ENCODE measurements at regions not wholly inside any gene's neighbourhood (a gene's known extent, or its start where the extent isn't known, plus 50 kb on each side); places are given as distances from the start of the nearest gene placed in this dataset.
"Not testable (repeated sequence)": the region's sequence is repeated elsewhere in the genome, so short reads cannot be mapped to it uniquely, and the experiment has no call there.

DNA sequence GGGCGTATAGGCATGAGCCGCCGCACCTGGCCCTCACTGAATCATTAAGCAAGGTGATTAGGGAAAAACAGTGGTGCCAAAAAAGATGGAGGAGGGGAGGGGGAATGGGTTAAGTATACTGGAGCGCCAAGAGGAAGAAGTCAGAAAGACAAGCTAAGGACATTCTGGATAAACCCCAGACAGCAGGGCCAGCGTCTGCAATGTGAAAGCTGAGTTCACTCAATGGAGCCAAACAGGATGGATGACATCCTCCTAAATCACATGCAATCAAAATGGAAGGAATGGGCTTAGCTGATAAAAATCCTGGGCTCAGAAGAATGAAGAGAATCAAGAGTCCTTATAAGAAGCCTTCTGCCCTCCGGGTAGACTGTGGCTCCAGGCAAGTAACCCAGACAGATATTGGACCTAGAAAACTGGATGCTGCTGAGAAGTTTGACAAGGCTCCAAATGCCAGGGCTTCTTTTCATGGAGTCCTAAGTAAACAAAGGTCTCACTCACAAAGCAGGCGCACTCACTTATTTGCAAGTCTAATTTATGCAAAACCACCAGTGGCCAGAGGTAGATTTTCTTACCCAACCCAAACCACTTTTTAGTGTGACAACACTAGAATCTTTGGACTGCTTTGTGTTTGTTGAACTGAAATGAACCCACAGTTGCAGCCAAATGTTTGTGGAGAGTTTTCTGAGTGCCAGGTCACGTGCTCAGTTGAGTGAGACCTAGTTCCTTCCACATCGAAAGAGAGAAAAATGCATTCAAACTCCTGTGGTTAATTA lies 519.1 kb upstream of the AUTS2 start:
- CTCF ChIA-PET (ENCODE audit: partially characterized antibody): no interaction called here
- Mint-ChIP-seq H3K27ac (no peak overlapping the region), H3K4me1 (no peaks in the 10 kb centered on the region), H3K9me3 (peaks cover 0 to 18% (median 8%) of the 10 kb centered on the region in 8 donors), H3K36me3 (no peaks in the 10 kb centered on the region), H3K27me3 (no peaks in the 10 kb centered on the region), H3K4me3 (no peak overlapping the region)
- POLR2A ChIA-PET (ENCODE audit: partially characterized antibody): no interaction called here
- no peak overlapping the region for H3K4me3 ChIP-seq (ENCODE audit: low read length in 2 of 2)
- no peaks in the 10 kb centered on the region for H3K9me3 ChIP-seq (ENCODE audit: control insufficient read depth in 1 of 2, low read length in 2 of 2)
- no peaks in the 10 kb centered on the region for H3K4me1 ChIP-seq (ENCODE audit: insufficient read depth, low read length)
- intact Hi-C loops (cut with micrococcal nuclease): no loop called here
- DNase-seq: no peak
- H3K27ac ChIP-seq (ENCODE audit: low read depth, low read length): no peak overlapping the region
- no peaks in the 10 kb centered on the region for H3K27me3 ChIP-seq (ENCODE audit: insufficient read depth, low read length)
- no peaks in the 10 kb centered on the region for H3K36me3 ChIP-seq (ENCODE audit: insufficient read depth, low read length)

DNA sequence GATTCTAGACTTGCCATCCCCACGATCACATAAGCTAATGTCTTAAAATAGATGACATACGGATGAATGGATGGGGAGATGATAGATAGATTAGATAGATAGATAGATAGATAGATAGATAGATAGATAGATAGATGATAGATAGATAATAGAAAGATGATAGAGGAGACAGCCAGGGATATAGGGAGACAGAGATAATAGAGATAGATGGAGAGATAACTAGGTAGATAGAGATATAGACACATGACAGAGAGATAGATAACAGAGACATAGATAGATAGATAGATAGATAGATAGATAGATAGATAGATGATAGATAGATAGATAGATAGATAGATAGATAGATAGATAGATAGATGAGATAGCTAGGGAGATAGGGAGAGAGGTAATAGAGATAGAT lies 511.0 kb upstream of the AUTS2 start:
- POLR2A ChIA-PET (ENCODE audit: partially characterized antibody); H3K27me3 ChIP-seq (ENCODE audit: insufficient read depth, low read length); H3K4me1 ChIP-seq (ENCODE audit: insufficient read depth, low read length); DNase-seq; H3K4me3 ChIP-seq (ENCODE audit: low read length in 2 of 2); CTCF ChIA-PET (ENCODE audit: partially characterized antibody); H3K36me3 Mint-ChIP-seq; H3K9me3 ChIP-seq (ENCODE audit: control insufficient read depth in 1 of 2, low read length in 2 of 2); H3K27ac Mint-ChIP-seq; H3K36me3 ChIP-seq (ENCODE audit: insufficient read depth, low read length); H3K27ac ChIP-seq (ENCODE audit: low read depth, low read length); H3K27me3 Mint-ChIP-seq; intact Hi-C loops (cut with micrococcal nuclease); H3K4me1 Mint-ChIP-seq: not testable (repeated sequence)
- Mint-ChIP-seq H3K9me3 (peaks cover 0 to 17% (median 6%) of the 10 kb centered on the region in 8 donors), H3K4me3 (peak overlapping the region in 1 of 8 donors; percentile 53)

DNA sequence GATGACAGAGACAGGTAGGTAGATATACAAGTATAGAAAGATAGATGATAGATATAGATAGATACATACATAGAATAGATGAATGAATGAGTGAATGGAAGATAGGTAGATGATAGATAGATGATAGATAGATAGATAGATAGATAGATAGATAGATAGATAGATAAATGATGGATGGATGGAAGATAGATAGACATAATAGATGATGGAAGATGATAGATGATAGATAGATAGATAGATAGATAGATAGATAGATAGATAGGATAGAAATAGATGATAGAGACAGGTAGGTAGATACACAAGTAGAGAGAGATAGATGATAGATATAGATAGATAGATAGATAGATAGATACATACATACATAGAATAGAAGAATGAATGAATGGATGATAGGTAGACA lies 510.1 kb upstream of the AUTS2 start:
- no peaks in the 10 kb centered on the region for H3K9me3 ChIP-seq (ENCODE audit: control insufficient read depth in 1 of 2, low read length in 2 of 2)
- Mint-ChIP-seq H3K4me1 (no peaks in the 10 kb centered on the region), H3K36me3 (no peaks in the 10 kb centered on the region), H3K4me3 (no peak overlapping the region), H3K27ac (no peak overlapping the region), H3K27me3 (no peaks in the 10 kb centered on the region), H3K9me3 (peaks cover 0 to 17% (median 4%) of the 10 kb centered on the region in 8 donors)
- intact Hi-C loops (cut with micrococcal nuclease): no loop called here
- DNase-seq: no peak
- CTCF ChIA-PET (ENCODE audit: partially characterized antibody): no interaction called here
- H3K4me3 ChIP-seq (ENCODE audit: low read length in 2 of 2): no peak overlapping the region
- no peaks in the 10 kb centered on the region for H3K27me3 ChIP-seq (ENCODE audit: insufficient read depth, low read length)
- no peak overlapping the region for H3K27ac ChIP-seq (ENCODE audit: low read depth, low read length)
- POLR2A ChIA-PET (ENCODE audit: partially characterized antibody): no interaction called here
- no peaks in the 10 kb centered on the region for H3K4me1 ChIP-seq (ENCODE audit: insufficient read depth, low read length)
- H3K36me3 ChIP-seq (ENCODE audit: insufficient read depth, low read length): no peaks in the 10 kb centered on the region

DNA sequence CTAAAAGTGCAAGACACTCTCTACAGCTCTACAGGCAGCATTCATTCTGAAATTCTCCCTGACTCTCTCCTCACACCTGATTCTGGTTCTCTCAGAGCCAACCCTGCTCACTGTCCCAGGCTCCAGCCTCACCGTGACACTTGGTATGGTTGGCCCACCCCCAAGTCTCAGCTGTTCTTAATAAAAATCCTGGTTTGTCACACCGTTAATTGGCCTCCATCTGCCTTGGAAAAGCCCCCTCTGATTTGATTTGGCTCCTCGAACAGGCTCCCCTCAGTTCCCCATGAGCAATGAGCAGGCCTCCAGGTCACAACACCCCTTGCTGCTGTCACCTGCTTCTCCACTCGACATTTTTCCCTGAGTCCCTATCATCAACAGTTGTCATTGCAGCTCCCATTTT lies 507.3 kb upstream of the AUTS2 start:
- Histone ChIP-seq H3K4me1 (ENCODE audit: insufficient read depth, low read length) (no peaks in the 10 kb centered on the region), H3K36me3 (ENCODE audit: insufficient read depth, low read length) (no peaks in the 10 kb centered on the region), H3K27me3 (ENCODE audit: insufficient read depth, low read length) (no peaks in the 10 kb centered on the region), H3K27ac (ENCODE audit: low read depth, low read length) (no peak overlapping the region), H3K9me3 (ENCODE audit: control insufficient read depth in 1 of 2, low read length in 2 of 2) (no peaks in the 10 kb centered on the region), H3K4me3 (ENCODE audit: low read length in 2 of 2) (no peak overlapping the region)
- Mint-ChIP-seq H3K4me1 (no peaks in the 10 kb centered on the region), H3K27ac (no peak overlapping the region), H3K9me3 (peaks cover 0 to 22% (median 11%) of the 10 kb centered on the region in 8 donors), H3K4me3 (no peak overlapping the region), H3K36me3 (no peaks in the 10 kb centered on the region), H3K27me3 (no peaks in the 10 kb centered on the region)
- POLR2A ChIA-PET (ENCODE audit: partially characterized antibody): no interaction called here
- DNase-seq: no peak
- intact Hi-C loops (cut with micrococcal nuclease): no loop called here
- CTCF ChIA-PET (ENCODE audit: partially characterized antibody): no interaction called here

DNA sequence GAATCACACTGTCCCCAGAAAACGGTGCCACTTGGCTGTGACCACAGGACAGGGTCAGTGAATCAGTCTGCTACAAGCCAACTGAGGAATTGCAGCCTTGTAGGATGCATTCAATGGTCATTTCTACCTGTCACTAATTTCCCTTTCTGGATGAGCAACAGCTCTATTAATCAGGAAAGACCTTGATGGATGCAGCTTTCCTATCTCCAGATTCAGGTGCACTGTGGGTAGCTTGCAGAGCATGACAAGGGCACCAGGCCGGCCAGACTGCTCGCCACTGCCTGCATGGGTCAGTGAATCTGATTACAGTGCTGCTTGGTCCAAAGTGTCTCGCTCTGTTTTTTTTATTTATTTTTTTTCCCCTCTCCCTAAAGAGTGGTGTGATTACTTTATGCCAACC lies 506.8 kb upstream of the AUTS2 start:
- Histone ChIP-seq H3K9me3 (ENCODE audit: control insufficient read depth in 1 of 2, low read length in 2 of 2) (no peaks in the 10 kb centered on the region), H3K4me3 (ENCODE audit: low read length in 2 of 2) (no peak overlapping the region), H3K36me3 (ENCODE audit: insufficient read depth, low read length) (no peaks in the 10 kb centered on the region), H3K4me1 (ENCODE audit: insufficient read depth, low read length) (no peaks in the 10 kb centered on the region), H3K27me3 (ENCODE audit: insufficient read depth, low read length) (no peaks in the 10 kb centered on the region), H3K27ac (ENCODE audit: low read depth, low read length) (no peak overlapping the region)
- intact Hi-C loops (cut with micrococcal nuclease): no loop called here
- H3K27me3 Mint-ChIP-seq: no peaks in the 10 kb centered on the region
- peaks cover 0 to 20% (median 11%) of the 10 kb centered on the region in 8 donors for H3K9me3 Mint-ChIP-seq
- no peaks in the 10 kb centered on the region for H3K36me3 Mint-ChIP-seq
- no peak overlapping the region for H3K27ac Mint-ChIP-seq
- no peak for DNase-seq
- H3K4me3 Mint-ChIP-seq: no peak overlapping the region
- no peaks in the 10 kb centered on the region for H3K4me1 Mint-ChIP-seq
- CTCF ChIA-PET (ENCODE audit: partially characterized antibody): no interaction called here
- POLR2A ChIA-PET (ENCODE audit: partially characterized antibody): no interaction called here

DNA sequence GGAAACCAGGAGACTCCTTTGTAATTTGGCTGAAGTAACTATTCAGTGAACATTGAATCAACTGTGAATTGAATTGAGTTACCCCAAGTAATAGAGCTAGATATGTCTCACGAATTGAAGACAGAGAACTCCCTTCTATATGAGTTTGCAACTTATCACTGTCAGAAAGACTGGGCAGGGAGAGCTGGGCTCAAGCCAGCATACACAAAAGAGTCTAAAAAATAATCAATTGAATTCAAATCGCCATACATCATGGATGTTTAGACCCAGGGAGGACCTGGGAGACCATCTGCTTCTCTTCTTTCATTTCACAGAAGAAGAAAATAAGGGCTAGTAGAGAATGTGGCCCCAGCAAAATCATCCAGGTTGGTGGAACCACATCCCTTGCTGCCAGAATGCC lies 503.1 kb upstream of the AUTS2 start:
- H3K27ac Mint-ChIP-seq: no peak overlapping the region
- no peaks in the 10 kb centered on the region for H3K27me3 Mint-ChIP-seq
- no peaks in the 10 kb centered on the region for H3K4me1 Mint-ChIP-seq
- intact Hi-C loops (cut with micrococcal nuclease): no loop called here
- DNase-seq: no peak
- ChIA-PET POLR2A (ENCODE audit: partially characterized antibody) (no interaction called here), CTCF (ENCODE audit: partially characterized antibody) (no interaction called here)
- no peaks in the 10 kb centered on the region for H3K27me3 ChIP-seq (ENCODE audit: insufficient read depth, low read length)
- H3K4me3 Mint-ChIP-seq: no peak overlapping the region
- H3K9me3 ChIP-seq (ENCODE audit: control insufficient read depth in 1 of 2, low read length in 2 of 2): no peaks in the 10 kb centered on the region
- H3K27ac ChIP-seq (ENCODE audit: low read depth, low read length): no peak overlapping the region
- H3K4me1 ChIP-seq (ENCODE audit: insufficient read depth, low read length): no peaks in the 10 kb centered on the region
- H3K36me3 Mint-ChIP-seq: no peaks in the 10 kb centered on the region
- H3K36me3 ChIP-seq (ENCODE audit: insufficient read depth, low read length): no peaks in the 10 kb centered on the region
- H3K9me3 Mint-ChIP-seq: peaks cover 0 to 23% (median 11%) of the 10 kb centered on the region in 8 donors
- no peak overlapping the region for H3K4me3 ChIP-seq (ENCODE audit: low read length in 2 of 2)

DNA sequence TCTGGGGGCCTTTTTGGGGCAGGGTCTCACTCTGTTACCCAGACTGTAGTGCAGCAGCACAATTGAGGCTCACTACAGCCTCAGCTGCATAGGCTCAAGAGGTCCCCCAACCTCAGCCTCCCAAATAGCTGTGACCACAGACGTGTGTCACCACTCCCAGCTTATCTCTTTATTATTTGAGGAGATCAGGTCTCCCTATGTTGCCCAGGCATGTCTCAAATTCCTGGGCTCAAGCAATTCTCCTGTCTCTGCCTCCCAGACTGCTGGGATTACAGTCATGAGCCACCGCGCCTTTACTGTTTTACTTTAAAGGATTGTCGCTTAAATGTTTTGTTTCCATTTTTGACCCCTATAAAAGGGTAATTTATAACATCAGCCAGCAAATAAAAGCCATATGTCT lies 502.6 kb upstream of the AUTS2 start:
- H3K36me3 Mint-ChIP-seq: no peaks in the 10 kb centered on the region
- ChIA-PET POLR2A (ENCODE audit: partially characterized antibody) (no interaction called here), CTCF (ENCODE audit: partially characterized antibody) (no interaction called here)
- intact Hi-C loops (cut with micrococcal nuclease): no loop called here
- peak overlapping the region in 1 of 7 donors; percentile 65 for H3K27ac Mint-ChIP-seq
- Histone ChIP-seq H3K27ac (ENCODE audit: low read depth, low read length) (no peak overlapping the region), H3K27me3 (ENCODE audit: insufficient read depth, low read length) (no peaks in the 10 kb centered on the region), H3K36me3 (ENCODE audit: insufficient read depth, low read length) (no peaks in the 10 kb centered on the region), H3K9me3 (ENCODE audit: control insufficient read depth in 1 of 2, low read length in 2 of 2) (no peaks in the 10 kb centered on the region), H3K4me3 (ENCODE audit: low read length in 2 of 2) (no peak overlapping the region), H3K4me1 (ENCODE audit: insufficient read depth, low read length) (no peaks in the 10 kb centered on the region)
- no peaks in the 10 kb centered on the region for H3K27me3 Mint-ChIP-seq
- DNase-seq: no peak
- peaks cover 0 to 23% (median 11%) of the 10 kb centered on the region in 8 donors for H3K9me3 Mint-ChIP-seq
- H3K4me3 Mint-ChIP-seq: no peak overlapping the region
- H3K4me1 Mint-ChIP-seq: no peaks in the 10 kb centered on the region

DNA sequence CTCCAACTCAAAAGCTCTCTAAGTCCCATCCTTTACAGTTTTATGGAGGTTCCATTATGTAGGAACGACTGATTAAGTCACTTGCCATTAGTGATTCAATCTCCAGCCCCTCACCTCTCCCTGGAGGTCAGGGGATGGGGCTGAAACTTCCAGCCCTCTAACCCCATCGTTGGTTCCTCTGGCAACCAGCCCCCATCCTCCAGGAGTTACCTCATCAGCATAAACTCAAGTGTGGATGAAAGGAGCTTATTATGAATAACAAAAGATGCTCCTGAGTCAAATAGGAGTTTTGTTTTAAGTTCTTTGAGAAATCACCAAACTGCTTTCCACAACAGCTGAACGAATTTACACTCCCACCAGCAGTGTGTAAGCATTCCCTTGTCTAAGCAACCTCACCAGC lies 494.3 kb upstream of the AUTS2 start:
- no peak for DNase-seq
- H3K36me3 Mint-ChIP-seq: no peaks in the 10 kb centered on the region
- Histone ChIP-seq H3K4me1 (ENCODE audit: insufficient read depth, low read length) (no peaks in the 10 kb centered on the region), H3K27ac (ENCODE audit: low read depth, low read length) (no peak overlapping the region), H3K4me3 (ENCODE audit: low read length in 2 of 2) (no peak overlapping the region), H3K36me3 (ENCODE audit: insufficient read depth, low read length) (no peaks in the 10 kb centered on the region), H3K9me3 (ENCODE audit: control insufficient read depth in 1 of 2, low read length in 2 of 2) (no peaks in the 10 kb centered on the region), H3K27me3 (ENCODE audit: insufficient read depth, low read length) (no peaks in the 10 kb centered on the region)
- no peak overlapping the region for H3K4me3 Mint-ChIP-seq
- CTCF ChIA-PET (ENCODE audit: partially characterized antibody): no interaction called here
- POLR2A ChIA-PET (ENCODE audit: partially characterized antibody): no interaction called here
- intact Hi-C loops (cut with micrococcal nuclease): no loop called here
- no peak overlapping the region for H3K27ac Mint-ChIP-seq
- no peaks in the 10 kb centered on the region for H3K4me1 Mint-ChIP-seq
- peaks cover 0 to 31% (median 7%) of the 10 kb centered on the region in 8 donors for H3K9me3 Mint-ChIP-seq
- no peaks in the 10 kb centered on the region for H3K27me3 Mint-ChIP-seq
